K562 (cell line): ENCODE measurements at regions not wholly inside any gene's neighbourhood (a gene's known extent, or its start where the extent isn't known, plus 50 kb on each side); places are given as distances from the start of the nearest gene placed in this dataset.

Experiments
- ATAC-seq: fragments of 200-7000 bp; cut with Tn5 transposase; 3 replicates; pipeline ENCODE4 v1.9.1; 2020; ENCODE audit warnings: moderate library complexity
- BruUV-seq: library from RNA; stranded (reverse); fragments of 400-500 nt; replicated peaks from 2 replicates; lab custom pipeline; 2021; lab: Mats Ljungman, UMichigan
- CTCF ChIA-PET: fragments of 300-600 bp; formaldehyde crosslinking; extraction: SDS; loops from one replicate; lab custom pipeline; 2021; ENCODE audit warnings: low intra/inter-chr PET ratio; lab: Yijun Ruan, JAX
- POLR2A ChIA-PET: fragments of 300-600, 350-650 bp; sonication (Branson Sonifier 250); formaldehyde crosslinking; extraction: SDS; loops from one replicate; lab custom pipeline; 2021; ENCODE audit warnings: antibody characterized with exemption, inconsistent platforms; lab: Yijun Ruan, JAX
- DNase-seq, 4 experiments: peaks; one replicate each; pipeline versions ENCODE4 v3.0.0 to v3.0.0-alpha.2; 2011 to 2018; ENCODE audit warnings: low spot score in 3 of 4, mixed read lengths in 3 of 4; ENCODE audit errors: extremely low read depth in 1 of 4
- FAIRE-seq: peaks from 2 replicates; lab custom pipeline; 2011; peaks lifted over from hg19 to GRCh38; lab: Jason Lieb, UNC
- H2AFZ ChIP-seq: 2 replicates; pipeline ENCODE4 v1.6.0; 2011; ENCODE audit warnings: low read depth, low read length, control low read depth, inconsistent platforms
- H3K27ac ChIP-seq: fragments of 200-600 bp; 3 replicates; pipeline ENCODE4 v1.8.0; 2011; ENCODE audit warnings: low read depth, mild to moderate bottlenecking, control low read depth, inconsistent platforms, low read length, moderate library complexity, mixed read lengths; ENCODE audit errors: extremely low read depth
- H3K27me3 ChIP-seq, 2 experiments: fragments of 300-600 bp in 1 of 2; 2 replicates in 1 of 2; 3 replicates in 1 of 2; pipeline versions ENCODE4 v1.6.0 to v1.8.0; 2011; ENCODE audit warnings: inconsistent platforms in 2 of 2, low read length in 2 of 2, mild to moderate bottlenecking in 1 of 2, mixed read lengths in 1 of 2, moderate library complexity in 1 of 2; ENCODE audit not compliant: control insufficient read depth in 2 of 2, insufficient read depth in 2 of 2
- H3K36me3 ChIP-seq: fragments of 300-600 bp; 3 replicates; pipeline ENCODE4 v1.8.0; 2011; ENCODE audit warnings: mild to moderate bottlenecking, low read length, inconsistent platforms; ENCODE audit not compliant: control insufficient read depth, insufficient read depth
- H3K4me1 ChIP-seq, 2 experiments: fragments of 200-600 bp in 1 of 2; replicated peaks in 1 of 2; 2 replicates in 1 of 2; 3 replicates in 1 of 2; pipeline versions ENCODE4 v1.5.1 to v1.8.0; 2011; ENCODE audit warnings: inconsistent platforms in 2 of 2, low read length in 2 of 2, mild to moderate bottlenecking in 1 of 2, mixed read lengths in 1 of 2, moderate library complexity in 1 of 2; ENCODE audit not compliant: control insufficient read depth in 2 of 2, insufficient read depth in 2 of 2
- H3K4me2 ChIP-seq: 2 replicates; pipeline ENCODE4 v1.6.1; 2011; ENCODE audit warnings: low read length, control low read depth, inconsistent platforms, mixed read lengths; ENCODE audit not compliant: insufficient read depth
- H3K4me3 ChIP-seq: fragments of 200-600 bp; sonication (generic), shearing (Covaris generic); 2 replicates; pipeline ENCODE4 v1.5.1; 2016; ENCODE audit warnings: control low read depth, inconsistent platforms
- H3K79me2 ChIP-seq: fragments of 200-600 bp; 3 replicates; pipeline ENCODE4 v1.8.0; 2011; ENCODE audit warnings: low read length, inconsistent platforms; ENCODE audit not compliant: control insufficient read depth, insufficient read depth
- H3K9ac ChIP-seq, 2 experiments: 2 replicates each; pipeline versions ENCODE4 v1.6.0 to v1.6.1; 2011; ENCODE audit warnings: low read depth in 2 of 2, low read length in 2 of 2, control low read depth in 1 of 2, inconsistent platforms in 1 of 2, mild to moderate bottlenecking in 1 of 2, mixed read lengths in 1 of 2; ENCODE audit not compliant: insufficient read depth in 1 of 2
- H3K9me1 ChIP-seq: one replicate; pipeline ENCODE4 v1.6.0; 2011; ENCODE audit warnings: inconsistent platforms, mild to moderate bottlenecking, low read length, moderate library complexity; ENCODE audit not compliant: control insufficient read depth, insufficient read depth
- H3K9me3 ChIP-seq: replicated peaks from 2 replicates; pipeline ENCODE4 v1.5.1; 2011; ENCODE audit warnings: low read depth, low read length, inconsistent platforms; ENCODE audit not compliant: control insufficient read depth, insufficient read depth
- H4K20me1 ChIP-seq: replicated peaks from 2 replicates; pipeline ENCODE4 v1.6.1; 2011; ENCODE audit warnings: low read length, inconsistent platforms, mixed read lengths; ENCODE audit not compliant: control insufficient read depth, insufficient read depth
- CBX5 ChIP-seq: IDR thresholded peaks from 2 replicates; pipeline ENCODE4 v1.6.1; 2014; ENCODE audit warnings: low read depth, borderline replicate concordance
- CEBPG ChIP-seq, 3 experiments: fragments of 200-800 bp in 1 of 3; sonication (Bioruptor generic) in 1 of 3; sonication (generic) in 1 of 3; formaldehyde crosslinking in 1 of 3; IDR thresholded peaks in 2 of 3; conservative IDR thresholded peaks in 1 of 3; 2 replicates each; pipeline versions ENCODE4 v1.6.1 to v1.8.0; 2016 to 2022; ENCODE audit warnings: missing compliant biosample characterization in 2 of 3, missing genetic modification characterization in 2 of 3, mild to moderate bottlenecking in 1 of 3, missing genetic modification reagents in 1 of 3
- FOXA1 ChIP-seq: fragments of 450-650 bp; IDR thresholded peaks from 2 replicates; pipeline ENCODE4 v1.6.1; 2016; ENCODE audit warnings: mild to moderate bottlenecking, borderline replicate concordance
- GTF2A2 ChIP-seq: IDR thresholded peaks from 2 replicates; pipeline ENCODE4 v1.6.1; 2016; ENCODE audit warnings: mild to moderate bottlenecking, missing genetic modification characterization, missing compliant biosample characterization
- HDGF ChIP-seq: fragments of 450-650 bp; IDR thresholded peaks from 2 replicates; pipeline ENCODE4 v1.6.1; 2016
- NFRKB ChIP-seq: fragments of 450-650 bp; IDR thresholded peaks from 2 replicates; pipeline ENCODE4 v1.6.1; 2016; ENCODE audit warnings: low read depth
- POLR2A ChIP-seq: fragments of 450-650 bp; conservative IDR thresholded peaks from 2 replicates; pipeline ENCODE4 v1.6.1; 2016
- PURB ChIP-seq: sonication (generic); formaldehyde crosslinking; IDR thresholded peaks from 2 replicates; pipeline ENCODE4 v1.9.0; 2021; ENCODE audit warnings: low read depth, mild to moderate bottlenecking, missing genetic modification reagents
- SETDB1 ChIP-seq: IDR thresholded peaks from one replicate; pipeline ENCODE4 v1.6.1; 2012; ENCODE audit warnings: low read length, control low read depth, inconsistent platforms
- SMARCA5 ChIP-seq: fragments of 450-650 bp; IDR thresholded peaks from 2 replicates; pipeline ENCODE4 v1.6.1; 2016
- THRAP3 ChIP-seq: fragments of 450-650 bp; IDR thresholded peaks from 2 replicates; pipeline ENCODE4 v1.6.1; 2016; ENCODE audit warnings: mild to moderate bottlenecking, inconsistent platforms, borderline replicate concordance
- ZFX ChIP-seq: sonication (generic); formaldehyde crosslinking; IDR thresholded peaks from 2 replicates; pipeline ENCODE4 v1.8.0; 2022; ENCODE audit warnings: mild to moderate bottlenecking, missing genetic modification reagents, moderate library complexity
- WGBS: fragments of 100-300 bp; shearing (Covaris generic); methylation state at CpG from one replicate; pipeline ENCODE4 v1.1.6; 2016; ENCODE audit warnings: low coverage, mixed read lengths; ENCODE audit not compliant: insufficient coverage; ENCODE audit errors: missing lambda C conversion rate; 5-methylcytosine and 5-hydroxymethylcytosine counted together
- in situ Hi-C: fragments of 300-500 bp; cut with MboI; formaldehyde crosslinking; loops from 4 replicates; pipeline ENCODE4 v1.15.0; 2018; ENCODE audit warnings: inconsistent platforms, mixed read lengths
- intact Hi-C: fragments of 100-400 bp; cut with micrococcal nuclease; formaldehyde crosslinking; loops from 2 replicates; pipeline ENCODE4 v1.14.2; 2022
- TF ChIP-seq, protein P1 (sequence below), 2 experiments: fragments of 450-650 bp in 1 of 2; sonication (generic) in 1 of 2; formaldehyde crosslinking in 1 of 2; IDR thresholded peaks in 1 of 2; conservative IDR thresholded peaks in 1 of 2; 2 replicates each; pipeline versions ENCODE4 v1.6.1 to v1.8.1; 2016 to 2023; ENCODE audit warnings: mild to moderate bottlenecking in 2 of 2, moderate library complexity in 2 of 2, inconsistent platforms in 1 of 2, missing genetic modification reagents in 1 of 2
- TF ChIP-seq, protein P2 (sequence below): fragments of 200-400 bp; formaldehyde crosslinking; IDR thresholded peaks from 2 replicates; pipeline ENCODE4 v1.6.1; 2017; ENCODE audit warnings: mild to moderate bottlenecking, low read depth, low read length, moderate library complexity
- TF ChIP-seq, protein P3 (sequence below): fragments of 250-450 bp; sonication (Bioruptor Pico); IDR thresholded peaks from 2 replicates; pipeline ENCODE4 v1.5.1; 2021; ENCODE audit warnings: mild to moderate bottlenecking
- TF ChIP-seq, protein P4 (sequence below): fragments of 450-650 bp; IDR thresholded peaks from 2 replicates; pipeline ENCODE4 v1.7.0; 2016; ENCODE audit warnings: borderline replicate concordance

DNA sequence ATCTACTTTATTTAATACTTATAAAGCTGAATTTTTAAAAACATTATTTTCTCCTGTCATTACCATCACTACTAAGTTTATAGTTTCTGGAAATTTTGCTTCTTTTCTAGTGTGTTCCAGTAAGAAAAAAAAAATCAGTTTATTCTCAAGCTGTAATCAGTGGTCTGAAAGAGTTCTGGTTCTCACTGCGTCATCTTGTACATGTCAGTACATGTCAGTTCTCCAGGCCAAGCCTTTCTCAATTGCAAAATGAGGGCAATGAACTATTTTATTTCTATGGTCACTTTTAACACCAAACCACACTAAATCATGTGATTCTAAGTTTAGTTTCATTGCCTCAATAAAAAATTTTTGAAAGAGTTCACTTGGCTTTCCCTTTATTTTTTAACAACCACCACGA, 468.9 kb upstream of the LRFN5 start:
- Histone ChIP-seq H3K36me3 (no peaks in the 10 kb centered on the region), H3K9me1 (no peaks in the 10 kb centered on the region), H2AFZ (no peak overlapping the region), H3K4me1 (no peaks in the 10 kb centered on the region), H3K9ac (no peak overlapping the region), H3K4me3 (no peak overlapping the region), H4K20me1 (no peaks in the 10 kb centered on the region), H3K9me3 (no peaks in the 10 kb centered on the region), H3K27ac (no peak overlapping the region), H3K27me3 (no peaks in the 10 kb centered on the region), H3K4me2 (no peak overlapping the region), H3K79me2 (no peaks in the 10 kb centered on the region)
- in situ Hi-C loops (no loop called here), intact Hi-C loops (no loop called here)
- CTCF ChIA-PET, result no interaction called here
- 0% methylated on average over 2 of the region's 2 CpGs for WGBS
- DNase-seq (no peak), ATAC-seq (no peak), FAIRE-seq (no peak)
- POLR2A ChIA-PET, result no interaction called here
- BruUV-seq, result no TSS peak
- TF ChIP-seq HDGF, result no peak
- TF ChIP-seq POLR2A, result no peak
- TF ChIP-seq SETDB1, result no peak
- no peak for TF ChIP-seq SMARCA5
- no peak for TF ChIP-seq GTF2A2 (tag)
- TF ChIP-seq FOXA1, result no peak
- TF ChIP-seq, protein P1, sequence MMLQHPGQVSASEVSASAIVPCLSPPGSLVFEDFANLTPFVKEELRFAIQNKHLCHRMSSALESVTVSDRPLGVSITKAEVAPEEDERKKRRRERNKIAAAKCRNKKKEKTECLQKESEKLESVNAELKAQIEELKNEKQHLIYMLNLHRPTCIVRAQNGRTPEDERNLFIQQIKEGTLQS (IDR thresholded peaks at IDR 0.05), result no peak
- TF ChIP-seq, protein P1 (CRISPR knock-in tag; conservative IDR thresholded peaks at IDR 0.05), result no peak
- TF ChIP-seq, protein P2, sequence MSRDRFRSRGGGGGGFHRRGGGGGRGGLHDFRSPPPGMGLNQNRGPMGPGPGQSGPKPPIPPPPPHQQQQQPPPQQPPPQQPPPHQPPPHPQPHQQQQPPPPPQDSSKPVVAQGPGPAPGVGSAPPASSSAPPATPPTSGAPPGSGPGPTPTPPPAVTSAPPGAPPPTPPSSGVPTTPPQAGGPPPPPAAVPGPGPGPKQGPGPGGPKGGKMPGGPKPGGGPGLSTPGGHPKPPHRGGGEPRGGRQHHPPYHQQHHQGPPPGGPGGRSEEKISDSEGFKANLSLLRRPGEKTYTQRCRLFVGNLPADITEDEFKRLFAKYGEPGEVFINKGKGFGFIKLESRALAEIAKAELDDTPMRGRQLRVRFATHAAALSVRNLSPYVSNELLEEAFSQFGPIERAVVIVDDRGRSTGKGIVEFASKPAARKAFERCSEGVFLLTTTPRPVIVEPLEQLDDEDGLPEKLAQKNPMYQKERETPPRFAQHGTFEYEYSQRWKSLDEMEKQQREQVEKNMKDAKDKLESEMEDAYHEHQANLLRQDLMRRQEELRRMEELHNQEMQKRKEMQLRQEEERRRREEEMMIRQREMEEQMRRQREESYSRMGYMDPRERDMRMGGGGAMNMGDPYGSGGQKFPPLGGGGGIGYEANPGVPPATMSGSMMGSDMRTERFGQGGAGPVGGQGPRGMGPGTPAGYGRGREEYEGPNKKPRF, result no peak
- TF ChIP-seq CBX5, result no peak
- TF ChIP-seq, protein P3, sequence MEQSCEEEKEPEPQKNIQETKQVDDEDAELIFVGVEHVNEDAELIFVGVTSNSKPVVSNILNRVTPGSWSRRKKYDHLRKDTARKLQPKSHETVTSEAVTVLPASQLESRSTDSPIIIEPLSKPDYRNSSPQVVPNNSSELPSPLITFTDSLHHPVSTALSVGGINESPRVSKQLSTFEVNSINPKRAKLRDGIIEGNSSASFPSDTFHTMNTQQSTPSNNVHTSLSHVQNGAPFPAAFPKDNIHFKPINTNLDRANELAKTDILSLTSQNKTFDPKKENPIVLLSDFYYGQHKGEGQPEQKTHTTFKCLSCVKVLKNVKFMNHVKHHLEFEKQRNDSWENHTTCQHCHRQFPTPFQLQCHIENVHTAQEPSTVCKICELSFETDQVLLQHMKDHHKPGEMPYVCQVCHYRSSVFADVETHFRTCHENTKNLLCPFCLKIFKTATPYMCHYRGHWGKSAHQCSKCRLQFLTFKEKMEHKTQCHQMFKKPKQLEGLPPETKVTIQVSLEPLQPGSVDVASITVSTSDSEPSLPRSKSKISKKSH (CRISPR knock-in tag), result no peak
- TF ChIP-seq ZFX, result no peak
- TF ChIP-seq CEBPG (CRISPR knock-in tag; IDR thresholded peaks at IDR 0.05), result no peak
- TF ChIP-seq CEBPG (tag; conservative IDR thresholded peaks at IDR 0.05 in 1 of 2, IDR thresholded peaks at IDR 0.05 in 1 of 2), result no peak
- TF ChIP-seq NFRKB, result no peak
- TF ChIP-seq, protein P4, sequence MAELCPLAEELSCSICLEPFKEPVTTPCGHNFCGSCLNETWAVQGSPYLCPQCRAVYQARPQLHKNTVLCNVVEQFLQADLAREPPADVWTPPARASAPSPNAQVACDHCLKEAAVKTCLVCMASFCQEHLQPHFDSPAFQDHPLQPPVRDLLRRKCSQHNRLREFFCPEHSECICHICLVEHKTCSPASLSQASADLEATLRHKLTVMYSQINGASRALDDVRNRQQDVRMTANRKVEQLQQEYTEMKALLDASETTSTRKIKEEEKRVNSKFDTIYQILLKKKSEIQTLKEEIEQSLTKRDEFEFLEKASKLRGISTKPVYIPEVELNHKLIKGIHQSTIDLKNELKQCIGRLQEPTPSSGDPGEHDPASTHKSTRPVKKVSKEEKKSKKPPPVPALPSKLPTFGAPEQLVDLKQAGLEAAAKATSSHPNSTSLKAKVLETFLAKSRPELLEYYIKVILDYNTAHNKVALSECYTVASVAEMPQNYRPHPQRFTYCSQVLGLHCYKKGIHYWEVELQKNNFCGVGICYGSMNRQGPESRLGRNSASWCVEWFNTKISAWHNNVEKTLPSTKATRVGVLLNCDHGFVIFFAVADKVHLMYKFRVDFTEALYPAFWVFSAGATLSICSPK, result no peak
- TF ChIP-seq PURB (CRISPR knock-in tag), result no peak
- no peak for TF ChIP-seq THRAP3
